ENCODE measurements at regions not wholly inside any gene's neighbourhood (a gene's known extent, or its start where the extent isn't known, plus 50 kb on each side); places are given as distances from the start of the nearest gene placed in this dataset.

DNA sequence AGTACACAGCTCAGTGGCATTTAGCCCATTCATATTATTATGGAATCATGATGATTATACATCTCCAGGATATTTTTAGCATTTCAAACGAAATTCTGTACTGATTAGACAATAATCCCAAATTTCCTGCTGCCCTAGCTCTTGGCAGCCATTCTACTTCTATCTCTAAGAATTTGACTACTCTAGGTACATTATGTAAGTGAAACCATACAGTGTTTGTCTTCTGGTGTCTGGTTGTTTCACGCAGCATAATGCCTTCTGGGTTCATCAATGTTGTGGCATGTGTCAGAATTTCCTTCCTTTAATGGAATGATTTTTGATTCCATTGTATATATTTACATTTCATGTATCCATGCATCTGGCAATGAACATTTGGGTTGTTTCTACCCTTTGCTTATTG lies 517.7 kb downstream of the ETS1 start:
- no peaks in the 10 kb centered on the region for H3K4me1 Mint-ChIP-seq
- H3K27ac Mint-ChIP-seq: no peak overlapping the region
- 88% methylated on average over 2 of the region's 2 CpGs; no CpG with 5 or more reads in 1 of the 2 experiments for WGBS, 2 experiments (ENCODE audit: insufficient coverage in 1 of 2, insufficient read length in 1 of 2)
- no peak for DNase-seq
- no peaks in the 10 kb centered on the region for H3K36me3 Mint-ChIP-seq (ENCODE audit: low read depth)
- H3K27ac ChIP-seq (ENCODE audit: low read depth, low read length): no peak overlapping the region
- TF ChIP-seq, protein P1, sequence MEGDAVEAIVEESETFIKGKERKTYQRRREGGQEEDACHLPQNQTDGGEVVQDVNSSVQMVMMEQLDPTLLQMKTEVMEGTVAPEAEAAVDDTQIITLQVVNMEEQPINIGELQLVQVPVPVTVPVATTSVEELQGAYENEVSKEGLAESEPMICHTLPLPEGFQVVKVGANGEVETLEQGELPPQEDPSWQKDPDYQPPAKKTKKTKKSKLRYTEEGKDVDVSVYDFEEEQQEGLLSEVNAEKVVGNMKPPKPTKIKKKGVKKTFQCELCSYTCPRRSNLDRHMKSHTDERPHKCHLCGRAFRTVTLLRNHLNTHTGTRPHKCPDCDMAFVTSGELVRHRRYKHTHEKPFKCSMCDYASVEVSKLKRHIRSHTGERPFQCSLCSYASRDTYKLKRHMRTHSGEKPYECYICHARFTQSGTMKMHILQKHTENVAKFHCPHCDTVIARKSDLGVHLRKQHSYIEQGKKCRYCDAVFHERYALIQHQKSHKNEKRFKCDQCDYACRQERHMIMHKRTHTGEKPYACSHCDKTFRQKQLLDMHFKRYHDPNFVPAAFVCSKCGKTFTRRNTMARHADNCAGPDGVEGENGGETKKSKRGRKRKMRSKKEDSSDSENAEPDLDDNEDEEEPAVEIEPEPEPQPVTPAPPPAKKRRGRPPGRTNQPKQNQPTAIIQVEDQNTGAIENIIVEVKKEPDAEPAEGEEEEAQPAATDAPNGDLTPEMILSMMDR (conservative IDR thresholded peaks at IDR 0.05): no peak
- H3K4me3 ChIP-seq (ENCODE audit: low read length): no peak overlapping the region
- H3K4me1 ChIP-seq (ENCODE audit: control insufficient read depth, insufficient read depth, low read length): no peaks in the 10 kb centered on the region
- H3K36me3 ChIP-seq (ENCODE audit: control insufficient read depth, insufficient read depth, low read length): no peaks in the 10 kb centered on the region
- H3K9me3 Mint-ChIP-seq: no peaks in the 10 kb centered on the region
- peaks cover 1% of the 10 kb centered on the region for H3K27me3 Mint-ChIP-seq (ENCODE audit: insufficient read depth)
- H3K9me3 ChIP-seq (ENCODE audit: control insufficient read depth, low read length): no peaks in the 10 kb centered on the region
- no peak overlapping the region for H3K4me3 Mint-ChIP-seq
- H3K9ac ChIP-seq (ENCODE audit: extremely low read depth, low read length, poor library complexity, severe bottlenecking): no peak overlapping the region
- H3K27me3 ChIP-seq (ENCODE audit: control insufficient read depth, insufficient read depth, low read length, poor library complexity, severe bottlenecking): no peaks in the 10 kb centered on the region

DNA sequence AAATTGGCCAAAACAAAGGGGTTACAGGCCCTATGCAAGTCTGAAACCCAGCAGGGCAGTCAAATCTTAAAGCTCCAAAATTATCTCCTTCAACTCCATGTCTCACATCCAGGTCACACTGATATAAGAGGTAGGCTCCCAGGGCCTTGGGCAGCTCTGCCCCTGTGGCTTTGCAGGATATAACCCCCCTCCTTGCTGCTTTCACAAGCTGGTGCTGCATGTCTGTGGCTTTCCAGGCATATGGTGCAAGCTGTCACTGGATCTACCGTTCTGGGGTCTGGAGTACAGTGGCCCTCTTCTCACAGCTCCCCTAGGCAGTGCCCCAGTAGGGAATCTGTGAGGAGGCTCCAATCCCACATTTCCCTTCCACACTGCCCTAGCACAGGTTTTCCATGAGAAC lies 519.6 kb downstream of the ETS1 start:
- WGBS, 2 experiments (ENCODE audit: insufficient coverage in 1 of 2, insufficient read length in 1 of 2): 83% methylated on average over 1 of the region's 1 CpG; no CpG with 5 or more reads in 1 of the 2 experiments
- Histone ChIP-seq H3K27ac (ENCODE audit: low read depth, low read length) (no peak overlapping the region), H3K27me3 (ENCODE audit: control insufficient read depth, insufficient read depth, low read length, poor library complexity, severe bottlenecking) (no peaks in the 10 kb centered on the region), H3K4me1 (ENCODE audit: control insufficient read depth, insufficient read depth, low read length) (no peaks in the 10 kb centered on the region), H3K9ac (ENCODE audit: extremely low read depth, low read length, poor library complexity, severe bottlenecking) (no peak overlapping the region), H3K4me3 (ENCODE audit: low read length) (no peak overlapping the region), H3K36me3 (ENCODE audit: control insufficient read depth, insufficient read depth, low read length) (no peaks in the 10 kb centered on the region), H3K9me3 (ENCODE audit: control insufficient read depth, low read length) (no peaks in the 10 kb centered on the region)
- Mint-ChIP-seq H3K4me1 (no peaks in the 10 kb centered on the region), H3K9me3 (peaks cover 3% of the 10 kb centered on the region), H3K27me3 (ENCODE audit: insufficient read depth) (peaks cover 3% of the 10 kb centered on the region), H3K27ac (no peak overlapping the region), H3K36me3 (ENCODE audit: low read depth) (no peaks in the 10 kb centered on the region), H3K4me3 (no peak overlapping the region)
- DNase-seq: no peak
- TF ChIP-seq, protein P1 (conservative IDR thresholded peaks at IDR 0.05): no peak

GRCh38 chr11:128066399-128066798 lies 521.0 kb downstream of the ETS1 start:
- Mint-ChIP-seq H3K27ac (no peak overlapping the region), H3K36me3 (ENCODE audit: low read depth) (no peaks in the 10 kb centered on the region), H3K27me3 (ENCODE audit: insufficient read depth) (peaks cover 2% of the 10 kb centered on the region), H3K4me3 (no peak overlapping the region), H3K9me3 (peaks cover 3% of the 10 kb centered on the region), H3K4me1 (no peaks in the 10 kb centered on the region)
- Histone ChIP-seq H3K36me3 (ENCODE audit: control insufficient read depth, insufficient read depth, low read length) (no peaks in the 10 kb centered on the region), H3K4me1 (ENCODE audit: control insufficient read depth, insufficient read depth, low read length) (peaks cover 3% of the 10 kb centered on the region), H3K9ac (ENCODE audit: extremely low read depth, low read length, poor library complexity, severe bottlenecking) (no peak overlapping the region), H3K9me3 (ENCODE audit: control insufficient read depth, low read length) (no peaks in the 10 kb centered on the region), H3K27me3 (ENCODE audit: control insufficient read depth, insufficient read depth, low read length, poor library complexity, severe bottlenecking) (no peaks in the 10 kb centered on the region), H3K27ac (ENCODE audit: low read depth, low read length) (no peak overlapping the region), H3K4me3 (ENCODE audit: low read length) (no peak overlapping the region)
- TF ChIP-seq, protein P1 (conservative IDR thresholded peaks at IDR 0.05): no peak
- 100% methylated on average over 1 of the region's 1 CpG; no CpG with 5 or more reads in 1 of the 2 experiments for WGBS, 2 experiments (ENCODE audit: insufficient coverage in 1 of 2, insufficient read length in 1 of 2)
- DNase-seq: no peak
